HG02943 (cell line): ENCODE measurements at regions not wholly inside any gene's neighbourhood (a gene's known extent, or its start where the extent isn't known, plus 50 kb on each side); places are given as distances from the start of the nearest gene placed in this dataset.
"Not testable (repeated sequence)": the region's sequence is repeated elsewhere in the genome, so short reads cannot be mapped to it uniquely, and the experiment has no call there.

Source experiments
- ATAC-seq: cut with Tn5 transposase; IDR thresholded peaks from one replicate; pipeline ENCODE4 v1.9.1; 2021; ENCODE audit warnings: mild to moderate bottlenecking, low read depth, moderate library complexity; ENCODE audit not compliant: unreplicated experiment

- ATAC-seq, result no peak
Observed at GRCh38 chr2:52064234-52064633, 1032.3 kb upstream of the NRXN1 start.

- ATAC-seq, result no peak
Observed at GRCh38 chr2:52054824-52055223, 1022.9 kb upstream of the NRXN1 start.

GRCh38 chr2:52036853-52037252 lies 1004.9 kb upstream of the NRXN1 start:
- no peak for ATAC-seq

- no peak for ATAC-seq
Observed at GRCh38 chr2:52036024-52036423, 1004.1 kb upstream of the NRXN1 start.

GRCh38 chr2:52035391-52035790 lies 1003.5 kb upstream of the NRXN1 start:
- no peak for ATAC-seq

- ATAC-seq, result no peak
Observed at GRCh38 chr2:52034706-52035105, 1002.8 kb upstream of the NRXN1 start.

GRCh38 chr2:52022006-52022405 lies 990.1 kb upstream of the NRXN1 start:
- ATAC-seq, result no peak

- ATAC-seq, result no peak
Observed at GRCh38 chr2:52017646-52018235, 985.8 kb upstream of the NRXN1 start.

- not testable (repeated sequence) for ATAC-seq
Observed at GRCh38 chr2:52006821-52007366, 975.0 kb upstream of the NRXN1 start.

GRCh38 chr2:52000151-52000855 lies 968.4 kb upstream of the NRXN1 start:
- ATAC-seq, result no peak

- no peak for ATAC-seq
Observed at GRCh38 chr2:51998890-51999289, 967.0 kb upstream of the NRXN1 start.

- ATAC-seq, result no peak
Observed at GRCh38 chr2:51997571-51997970, 965.6 kb upstream of the NRXN1 start.

- no peak for ATAC-seq
Observed at GRCh38 chr2:51995293-51995692, 963.4 kb upstream of the NRXN1 start.

- ATAC-seq, result no peak
Observed at GRCh38 chr2:51994123-51994763, 962.3 kb upstream of the NRXN1 start.

GRCh38 chr2:51990684-51991083 lies 958.8 kb upstream of the NRXN1 start:
- no peak for ATAC-seq

- no peak for ATAC-seq
Observed at GRCh38 chr2:51986101-51986500, 954.2 kb upstream of the NRXN1 start.

- ATAC-seq, result no peak
Observed at GRCh38 chr2:51981783-51982182, 949.9 kb upstream of the NRXN1 start.

GRCh38 chr2:51976623-51977022 lies 944.7 kb upstream of the NRXN1 start:
- no peak for ATAC-seq

- no peak for ATAC-seq
Observed at GRCh38 chr2:51971136-51971535, 939.2 kb upstream of the NRXN1 start.

GRCh38 chr2:51969347-51969746 lies 937.4 kb upstream of the NRXN1 start:
- ATAC-seq, result no peak

GRCh38 chr2:51960841-51961335 lies 929.0 kb upstream of the NRXN1 start:
- no peak for ATAC-seq
